Kidney tubule cell (primary cell): ENCODE measurements at regions not wholly inside any gene's neighbourhood (a gene's known extent, or its start where the extent isn't known, plus 50 kb on each side); places are given as distances from the start of the nearest gene placed in this dataset.

Experiments
- DNase-seq: peaks from one replicate; pipeline ENCODE4 v3.0.0-alpha.2; 2018; ENCODE audit warnings: low spot score

GRCh38 chr3:111476701-111477100 lies 65.3 kb upstream of the CD96 start:
- DNase-seq, result no peak

DNA sequence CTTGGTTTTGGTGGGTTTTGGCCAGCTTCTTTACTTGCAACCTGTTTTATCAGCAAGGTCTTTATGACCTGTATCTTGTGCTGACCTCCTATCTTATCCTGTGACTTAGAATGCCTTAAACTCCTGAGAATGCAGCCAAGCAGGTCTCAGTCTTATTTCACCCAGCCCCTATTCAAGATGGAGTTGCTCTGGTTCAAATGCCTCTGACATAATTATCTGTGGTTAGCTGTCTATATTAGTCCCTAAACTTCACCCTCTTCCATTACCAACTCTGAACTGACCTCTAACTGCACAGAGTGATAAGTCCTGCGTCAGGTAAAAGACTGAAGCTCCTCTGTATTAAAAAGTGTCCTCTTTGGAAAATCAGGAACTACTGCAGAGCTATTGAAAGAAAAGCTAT lies 61.9 kb upstream of the CD96 start:
- DNase-seq, result no peak

DNA sequence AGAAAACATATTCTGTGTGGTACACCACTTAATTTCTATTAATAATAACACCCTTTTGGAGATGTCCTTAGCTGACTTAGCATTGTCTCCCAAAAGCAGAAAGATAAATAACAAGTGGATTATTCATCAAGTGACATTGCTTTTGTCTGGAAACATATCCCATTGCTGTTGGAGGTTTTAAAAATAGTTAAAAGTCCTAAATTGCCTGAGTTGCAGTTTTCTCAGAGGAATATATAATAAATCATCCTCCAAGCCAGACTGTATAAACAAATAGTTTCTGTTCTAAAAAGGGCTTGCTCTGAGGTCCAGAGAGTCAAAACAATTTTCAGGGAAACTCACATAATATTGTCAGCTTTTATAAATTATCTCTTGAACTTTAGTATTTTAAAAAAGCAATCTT lies 60.4 kb upstream of the CD96 start:
- no peak for DNase-seq

DNA sequence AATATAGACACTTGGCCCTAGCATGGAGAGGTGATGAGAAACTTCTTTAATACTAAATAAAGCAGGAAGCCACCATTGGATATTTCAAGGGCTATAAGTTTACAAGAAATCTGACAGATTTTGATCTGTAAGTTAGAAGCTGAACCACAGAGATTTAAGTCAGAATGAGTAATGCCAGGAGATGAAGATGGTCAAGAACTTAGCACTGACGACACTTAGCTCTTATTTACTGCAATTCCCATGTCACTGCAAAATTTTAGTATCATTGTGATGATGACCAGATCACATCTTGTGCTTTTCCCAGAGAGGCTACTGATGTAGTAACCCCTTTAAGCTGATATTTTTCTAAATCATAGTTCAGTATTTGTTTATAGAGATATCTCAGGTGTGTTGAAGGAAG lies 59.4 kb upstream of the CD96 start:
- DNase-seq, result no peak

GRCh38 chr3:111485086-111485485 lies 56.9 kb upstream of the CD96 start:
- no peak for DNase-seq
